PC-9 (cell line): ENCODE measurements at regions not wholly inside any gene's neighbourhood (a gene's known extent, or its start where the extent isn't known, plus 50 kb on each side); places are given as distances from the start of the nearest gene placed in this dataset.

Experiments used
- BruUV-seq: library from RNA; stranded (reverse); fragments of 400-500 nt; replicated peaks from 2 replicates; lab custom pipeline; 2021; lab: Mats Ljungman, UMichigan
- CTCF ChIA-PET: fragments of 300-600 bp; sonication (Branson Sonifier 250); formaldehyde crosslinking; loops from one replicate; lab custom pipeline; 2022; ENCODE audit warnings: antibody characterized with exemption; lab: Charles Lee
- POLR2A ChIA-PET: fragments of 300-600 bp; sonication (Branson Sonifier 250); formaldehyde crosslinking; loops from one replicate; lab custom pipeline; 2022; ENCODE audit warnings: antibody characterized with exemption; ENCODE audit not compliant: unreplicated experiment; lab: Charles Lee
- DNase-seq, 2 experiments: peaks; one replicate each; pipeline versions ENCODE4 v3.0.0 to v3.0.0-alpha.2; 2015 to 2022; ENCODE audit warnings: mixed read lengths in 1 of 2
- H2AFZ ChIP-seq: fragments of 200-600 bp; sonication (generic); 2 replicates; pipeline ENCODE4 v1.8.1; 2017; ENCODE audit warnings: antibody characterized with exemption
- H3F3A ChIP-seq: fragments of 200-600 bp; sonication (generic); 2 replicates; pipeline ENCODE4 v1.8.1; 2017; ENCODE audit warnings: antibody characterized with exemption, mild to moderate bottlenecking, low read depth; ENCODE audit not compliant: insufficient read depth
- H3K27ac ChIP-seq: fragments of 200-600 bp; sonication (generic); 2 replicates; pipeline ENCODE4 v1.6.1; 2016; ENCODE audit warnings: mixed run types
- H3K27me3 ChIP-seq: fragments of 200-600 bp; sonication (generic); 2 replicates; pipeline ENCODE4 v1.6.1; 2016; ENCODE audit warnings: low read depth, mixed run types; ENCODE audit not compliant: insufficient read depth
- H3K36me3 ChIP-seq: fragments of 200-600 bp; sonication (generic); 2 replicates; pipeline ENCODE4 v1.6.1; 2016; ENCODE audit warnings: low read depth, mixed run types
- H3K4me1 ChIP-seq: fragments of 200-600 bp; sonication (generic); replicated peaks from 2 replicates; pipeline ENCODE4 v1.6.1; 2016; ENCODE audit warnings: mixed run types; ENCODE audit not compliant: insufficient read depth
- H3K4me2 ChIP-seq: fragments of 200-600 bp; sonication (generic); 2 replicates; pipeline ENCODE4 v1.6.1; 2017; ENCODE audit warnings: mixed run types
- H3K4me3 ChIP-seq: fragments of 200-600 bp; sonication (generic); 2 replicates; pipeline ENCODE4 v1.6.1; 2016; ENCODE audit warnings: mixed run types
- H3K79me2 ChIP-seq: fragments of 200-600 bp; sonication (generic); 2 replicates; pipeline ENCODE4 v1.6.1; 2017; ENCODE audit warnings: low read depth, mixed run types
- H3K9me2 ChIP-seq: fragments of 200-600 bp; sonication (generic); 2 replicates; pipeline ENCODE4 v1.8.1; 2017; ENCODE audit warnings: mild to moderate bottlenecking; ENCODE audit not compliant: insufficient read depth
- H3K9me3 ChIP-seq: fragments of 200-600 bp; sonication (generic); 2 replicates; pipeline ENCODE4 v1.8.1; 2016; ENCODE audit warnings: low read depth; ENCODE audit not compliant: insufficient read depth
- H4K20me1 ChIP-seq: fragments of 200-600 bp; sonication (generic); 2 replicates; pipeline ENCODE4 v1.8.1; 2017; ENCODE audit not compliant: insufficient read depth
- CTCF ChIP-seq: fragments of 200-600 bp; sonication (generic); conservative IDR thresholded peaks from 2 replicates; pipeline ENCODE4 v1.6.1; 2017; ENCODE audit warnings: mixed run types, antibody characterized with exemption, mild to moderate bottlenecking, moderate library complexity
- EZH2 ChIP-seq: fragments of 200-600 bp; sonication (generic); IDR thresholded peaks from 2 replicates; pipeline ENCODE4 v1.8.0; 2017; ENCODE audit warnings: antibody characterized with exemption, low read depth
- intact Hi-C: fragments of 100-400 bp; cut with micrococcal nuclease; formaldehyde crosslinking; loops from one replicate; pipeline ENCODE4 v1.10.0; 2022; ENCODE audit not compliant: unreplicated experiment

DNA sequence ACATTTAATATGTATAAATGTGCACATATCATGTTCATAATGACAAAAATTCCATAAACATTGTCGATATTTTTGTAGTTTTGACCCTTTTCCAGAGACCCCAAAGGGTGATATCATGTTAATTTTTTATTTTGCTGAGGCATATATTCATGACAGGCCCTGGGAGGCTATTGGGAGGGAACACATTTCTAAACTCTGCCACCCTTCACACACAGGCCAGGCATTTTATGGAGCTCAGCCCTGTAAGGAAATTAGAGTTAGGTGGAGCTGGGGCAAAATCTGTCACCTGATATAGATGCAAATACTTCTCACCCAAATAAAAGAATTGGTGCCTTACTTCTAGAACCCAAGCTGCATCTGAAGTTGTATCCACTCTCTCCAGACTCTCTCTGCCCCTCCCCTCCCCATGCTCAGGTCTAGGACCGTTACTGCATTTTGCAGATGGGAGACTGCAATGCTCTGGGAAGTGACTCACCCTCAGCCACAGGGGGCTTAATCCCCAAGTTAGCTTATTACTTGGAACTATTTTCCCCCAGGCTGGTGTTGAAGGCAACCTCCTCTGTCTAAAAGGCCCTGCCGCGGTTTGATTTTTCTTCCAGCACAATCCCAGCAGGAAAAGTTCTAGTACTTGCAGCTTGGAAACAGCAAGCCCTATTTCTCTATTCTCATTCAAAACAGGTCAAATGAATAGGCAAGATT lies 238.9 kb downstream of the EMP1 start:
- no peak for DNase-seq
- no peak overlapping the region for H3K27ac ChIP-seq
- H2AFZ ChIP-seq = no peak overlapping the region
- no peak for TF ChIP-seq EZH2
- no peak for TF ChIP-seq CTCF
- H3K4me1 ChIP-seq = no peaks in the 10 kb centered on the region
- no peaks in the 10 kb centered on the region for H3K27me3 ChIP-seq
- H3K9me3 ChIP-seq = no peaks in the 10 kb centered on the region
- no peaks in the 10 kb centered on the region for H3K36me3 ChIP-seq
- H3K79me2 ChIP-seq = no peaks in the 10 kb centered on the region
- H4K20me1 ChIP-seq = no peaks in the 10 kb centered on the region
- ChIA-PET POLR2A (no interaction called here), CTCF (no interaction called here)
- H3K4me2 ChIP-seq = no peak overlapping the region
- no peaks in the 10 kb centered on the region for H3F3A ChIP-seq
- BruUV-seq = no TSS peak
- intact Hi-C loops = no loop called here
- no peaks in the 10 kb centered on the region for H3K9me2 ChIP-seq
- H3K4me3 ChIP-seq = no peak overlapping the region

GRCh38 chr12:13433768-13434167 lies 237.2 kb downstream of the EMP1 start:
- no peak for DNase-seq
- H3F3A ChIP-seq = no peaks in the 10 kb centered on the region
- no peaks in the 10 kb centered on the region for H3K9me3 ChIP-seq
- H3K4me1 ChIP-seq = no peaks in the 10 kb centered on the region
- no peak overlapping the region for H2AFZ ChIP-seq
- no TSS peak for BruUV-seq
- no peaks in the 10 kb centered on the region for H3K79me2 ChIP-seq
- H3K9me2 ChIP-seq = no peaks in the 10 kb centered on the region
- intact Hi-C loops = no loop called here
- H3K4me3 ChIP-seq = no peak overlapping the region
- H3K36me3 ChIP-seq = no peaks in the 10 kb centered on the region
- TF ChIP-seq EZH2 = no peak
- no peak for TF ChIP-seq CTCF
- no peak overlapping the region for H3K27ac ChIP-seq
- CTCF ChIA-PET = no interaction called here
- H4K20me1 ChIP-seq = no peaks in the 10 kb centered on the region
- POLR2A ChIA-PET = no interaction called here
- no peaks in the 10 kb centered on the region for H3K27me3 ChIP-seq
- no peak overlapping the region for H3K4me2 ChIP-seq

DNA sequence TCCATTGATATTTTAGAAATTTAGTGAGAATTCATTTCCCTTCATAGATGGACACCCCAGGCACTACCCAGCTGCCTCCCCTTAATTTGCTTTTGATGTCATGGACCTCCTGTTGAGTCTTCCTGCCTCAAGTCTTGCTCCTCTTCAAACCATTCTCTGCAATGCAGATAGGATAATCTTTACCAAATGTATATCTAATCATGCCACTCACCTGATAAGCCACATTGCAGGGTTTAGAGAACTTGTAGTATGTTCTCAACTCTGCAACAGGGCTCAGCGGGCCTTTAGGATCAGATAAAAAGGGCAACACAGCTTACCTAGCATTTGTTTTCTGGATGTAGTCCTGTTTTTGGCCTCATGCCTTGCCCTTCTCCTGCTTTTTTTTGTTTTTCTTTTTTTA lies 234.5 kb downstream of the EMP1 start:
- Histone ChIP-seq H3K27ac (no peak overlapping the region), H3K27me3 (no peaks in the 10 kb centered on the region), H3K9me3 (peaks cover 6% of the 10 kb centered on the region), H3K4me3 (no peak overlapping the region), H3K79me2 (no peaks in the 10 kb centered on the region), H4K20me1 (no peaks in the 10 kb centered on the region), H2AFZ (no peak overlapping the region), H3K36me3 (no peaks in the 10 kb centered on the region), H3K9me2 (no peaks in the 10 kb centered on the region), H3F3A (no peaks in the 10 kb centered on the region), H3K4me2 (no peak overlapping the region), H3K4me1 (no peaks in the 10 kb centered on the region; the same call in 1 of the 2 replicates)
- no TSS peak for BruUV-seq
- no peak for DNase-seq
- ChIA-PET POLR2A (no interaction called here), CTCF (interaction anchor here (0.8 kb wide), 1 partner anchor 13 kb away, joined by 3 read pairs; no protein-coding TSS in a partner anchor)
- intact Hi-C loops = no loop called here
- TF ChIP-seq CTCF (no peak), EZH2 (no peak)
